Psoas muscle (tissue), 7 donors: ENCODE measurements at regions not wholly inside any gene's neighbourhood (a gene's known extent, or its start where the extent isn't known, plus 50 kb on each side); places are given as distances from the start of the nearest gene placed in this dataset.

Experiments used
- ATAC-seq, 4 donors: fragments of 200-7000 bp; cut with Tn5 transposase; one replicate each; pipeline ENCODE4 v1.9.1; 2020; ENCODE audit warnings: moderate library complexity in 3 of 4, mild to moderate bottlenecking in 2 of 4
- DNase-seq, 2 donors: peaks; one replicate each; pipeline ENCODE4 v3.0.0-alpha.2; 2020
- H3K27ac ChIP-seq: fragments of 200-600 bp; one replicate; pipeline ENCODE4 v1.8.0; 2022
- H3K27me3 ChIP-seq, 3 donors: fragments of 200-600 bp in 1 of 3; one replicate each; pipeline versions ENCODE4 v1.6.1 to v1.8.0; 2013 to 2022; ENCODE audit warnings: low read length in 2 of 3, mild to moderate bottlenecking in 2 of 3, moderate library complexity in 1 of 3; ENCODE audit not compliant: insufficient read depth in 3 of 3
- H3K36me3 ChIP-seq, 2 donors: fragments of 200-600 bp in 1 of 2; one replicate each; pipeline versions ENCODE4 v1.6.1 to v1.8.0; 2013 to 2022; ENCODE audit warnings: low read depth in 1 of 2, mild to moderate bottlenecking in 1 of 2, moderate library complexity in 1 of 2; ENCODE audit not compliant: insufficient read depth in 1 of 2
- H3K4me1 ChIP-seq: fragments of 200-600 bp; one replicate; pipeline ENCODE4 v1.8.0; 2022
- H3K4me3 ChIP-seq: fragments of 200-600 bp; one replicate; pipeline ENCODE4 v1.8.0; 2022; ENCODE audit warnings: mild to moderate bottlenecking
- H3K9me3 ChIP-seq: fragments of 200-600 bp; one replicate; pipeline ENCODE4 v1.8.0; 2022
- WGBS, 3 donors: extraction: QIAGEN DNeasy Blood & Tissue Kit; methylation state at CpG; one replicate each; pipeline versions ENCODE4 v1.1.6 to v1.1.7; 2013; 5-methylcytosine and 5-hydroxymethylcytosine counted together
- intact Hi-C, 2 donors: fragments of 100-400 bp; cut with DNase I; formaldehyde crosslinking; loops; one replicate each; pipeline versions ENCODE4 v1.11.0 to v1.14.2; 2022
- TF ChIP-seq, protein P1 (sequence below): fragments of 200-600 bp; IDR thresholded peaks from one replicate; pipeline ENCODE4 v1.8.0; 2022; ENCODE audit warnings: antibody characterized with exemption
- donor health status: healthy with polysubstance abuse.
- donor health status: DM: no; HTN: no; CAD: no; lungs with moderate emphysema.
- donor health status: Bipolar disorder and iron deficiency.
- donor health status: healthy.
- donor health status: DM: yes; HTN: yes; CAD: no.
- donor health status: DM: no; HTN: no; CAD: no.
- donor health status: DM: yes; HTN: yes; CAD: no.

DNA sequence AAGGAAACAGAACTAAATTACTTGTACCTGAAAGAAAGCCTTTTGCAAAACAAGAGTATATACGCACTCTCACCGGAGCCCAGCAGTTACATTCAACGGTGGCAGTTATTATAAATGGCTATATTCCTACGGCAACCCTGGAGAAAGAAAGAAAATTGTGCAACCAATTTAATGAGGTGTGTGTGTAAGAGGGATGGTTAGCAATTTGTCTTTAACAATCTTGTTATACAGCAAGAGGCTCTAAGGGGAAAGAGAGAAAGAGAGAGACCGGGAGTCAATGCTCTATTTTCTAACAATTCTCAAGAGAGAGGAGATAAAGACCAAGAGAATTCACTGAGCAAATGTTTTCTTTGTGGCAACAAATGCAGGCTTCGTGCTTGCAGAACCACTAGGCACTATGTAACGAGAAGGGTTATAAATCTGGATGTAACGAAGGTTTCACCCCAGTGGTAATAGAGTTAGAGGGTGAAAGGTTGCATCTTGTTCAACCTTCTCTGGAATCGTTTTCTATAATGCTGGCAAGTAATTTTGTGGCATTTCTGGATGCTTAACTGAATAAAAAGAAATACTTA lies 359.1 kb upstream of the SPRED2 start:
- no peaks in the 10 kb centered on the region for H3K27me3 ChIP-seq
- no peak overlapping the region for H3K4me3 ChIP-seq
- WGBS, 3 donors, result 70 to 75% (median 74%) methylated on average over 9 of the region's 9 CpGs
- no peaks in the 10 kb centered on the region for H3K36me3 ChIP-seq
- H3K27ac ChIP-seq, result no peak overlapping the region
- intact Hi-C loops, result loop anchor here in 1 of 2 donors (10.0 kb wide), 1 partner anchor 147 kb away; no protein-coding TSS in a partner anchor
- no peaks in the 10 kb centered on the region for H3K9me3 ChIP-seq
- ATAC-seq, result no peak
- DNase-seq, result no peak
- TF ChIP-seq, protein P1, sequence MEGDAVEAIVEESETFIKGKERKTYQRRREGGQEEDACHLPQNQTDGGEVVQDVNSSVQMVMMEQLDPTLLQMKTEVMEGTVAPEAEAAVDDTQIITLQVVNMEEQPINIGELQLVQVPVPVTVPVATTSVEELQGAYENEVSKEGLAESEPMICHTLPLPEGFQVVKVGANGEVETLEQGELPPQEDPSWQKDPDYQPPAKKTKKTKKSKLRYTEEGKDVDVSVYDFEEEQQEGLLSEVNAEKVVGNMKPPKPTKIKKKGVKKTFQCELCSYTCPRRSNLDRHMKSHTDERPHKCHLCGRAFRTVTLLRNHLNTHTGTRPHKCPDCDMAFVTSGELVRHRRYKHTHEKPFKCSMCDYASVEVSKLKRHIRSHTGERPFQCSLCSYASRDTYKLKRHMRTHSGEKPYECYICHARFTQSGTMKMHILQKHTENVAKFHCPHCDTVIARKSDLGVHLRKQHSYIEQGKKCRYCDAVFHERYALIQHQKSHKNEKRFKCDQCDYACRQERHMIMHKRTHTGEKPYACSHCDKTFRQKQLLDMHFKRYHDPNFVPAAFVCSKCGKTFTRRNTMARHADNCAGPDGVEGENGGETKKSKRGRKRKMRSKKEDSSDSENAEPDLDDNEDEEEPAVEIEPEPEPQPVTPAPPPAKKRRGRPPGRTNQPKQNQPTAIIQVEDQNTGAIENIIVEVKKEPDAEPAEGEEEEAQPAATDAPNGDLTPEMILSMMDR, result no peak
- H3K4me1 ChIP-seq, result no peaks in the 10 kb centered on the region

DNA sequence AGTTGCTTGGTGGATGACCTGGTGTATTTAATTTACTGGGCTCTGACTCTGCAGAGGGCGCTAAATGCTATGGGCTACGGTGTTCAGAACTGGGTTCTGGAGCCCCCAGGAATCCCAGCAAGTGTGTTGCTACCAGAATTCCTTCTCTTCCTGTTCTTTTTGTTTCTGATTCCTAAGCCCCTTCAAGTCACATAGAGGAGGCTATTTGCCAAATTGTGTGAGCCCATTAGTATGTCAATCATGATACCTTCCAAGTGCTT lies 358.2 kb upstream of the SPRED2 start:
- H3K27me3 ChIP-seq, result no peaks in the 10 kb centered on the region
- intact Hi-C loops, result loop anchor here in 1 of 2 donors (10.0 kb wide), 1 partner anchor 146 kb away; no protein-coding TSS in a partner anchor
- 65 to 78% (median 65%) methylated on average over 2 of the region's 2 CpGs for WGBS, 3 donors
- no peaks in the 10 kb centered on the region for H3K9me3 ChIP-seq
- DNase-seq (no peak), ATAC-seq (no peak)
- no peaks in the 10 kb centered on the region for H3K36me3 ChIP-seq
- no peak overlapping the region for H3K4me3 ChIP-seq
- no peaks in the 10 kb centered on the region for H3K4me1 ChIP-seq
- H3K27ac ChIP-seq, result no peak overlapping the region
- TF ChIP-seq, protein P1, result no peak

DNA sequence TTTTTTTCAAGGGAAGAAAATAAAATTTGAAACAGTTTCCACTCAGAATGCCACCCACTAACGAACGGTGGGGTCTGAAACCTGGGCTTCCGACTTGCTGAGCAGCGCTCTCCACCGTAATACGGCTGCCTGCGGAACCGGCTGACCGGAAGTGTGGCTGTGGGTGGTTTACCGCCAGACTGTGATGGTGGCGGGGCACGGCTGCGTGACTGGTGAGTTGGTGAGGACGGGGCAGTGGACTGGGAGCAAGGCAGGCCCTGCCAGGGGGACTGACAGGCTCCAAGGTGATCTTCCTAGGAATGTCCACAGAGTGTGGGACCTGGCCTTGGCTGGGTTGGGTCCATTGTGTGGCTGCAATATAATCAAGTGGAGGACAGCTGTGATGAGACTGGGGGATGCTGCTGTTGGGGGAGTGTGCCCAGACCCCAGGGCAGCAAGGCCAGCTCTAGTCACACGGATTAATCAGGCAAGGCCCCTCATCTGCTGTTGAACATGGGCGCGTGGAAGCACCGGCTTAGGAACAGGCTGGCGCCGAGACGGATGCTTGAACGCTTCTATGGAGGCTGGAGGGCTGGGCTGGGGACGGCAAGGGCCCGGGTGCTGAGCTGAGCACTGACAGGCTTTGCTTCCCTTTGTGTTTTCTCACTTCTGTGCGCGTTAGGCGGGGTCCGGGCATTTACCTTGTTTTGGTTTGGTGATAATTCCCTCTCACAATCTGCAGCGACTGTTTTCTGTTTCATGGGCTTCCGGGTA lies 357.7 kb upstream of the SPRED2 start:
- no peaks in the 10 kb centered on the region for H3K36me3 ChIP-seq
- 87 to 88% (median 88%) methylated on average over 30 of the region's 30 CpGs for WGBS, 3 donors
- H3K9me3 ChIP-seq, result no peaks in the 10 kb centered on the region
- TF ChIP-seq, protein P1, result no peak
- no peak for ATAC-seq
- intact Hi-C loops, result loop anchor here in 1 of 2 donors (10.0 kb wide), 1 partner anchor 145 kb away; no protein-coding TSS in a partner anchor
- H3K4me1 ChIP-seq, result no peaks in the 10 kb centered on the region
- no peaks in the 10 kb centered on the region for H3K27me3 ChIP-seq
- H3K4me3 ChIP-seq, result no peak overlapping the region
- H3K27ac ChIP-seq, result no peak overlapping the region
- DNase-seq, result no peak

DNA sequence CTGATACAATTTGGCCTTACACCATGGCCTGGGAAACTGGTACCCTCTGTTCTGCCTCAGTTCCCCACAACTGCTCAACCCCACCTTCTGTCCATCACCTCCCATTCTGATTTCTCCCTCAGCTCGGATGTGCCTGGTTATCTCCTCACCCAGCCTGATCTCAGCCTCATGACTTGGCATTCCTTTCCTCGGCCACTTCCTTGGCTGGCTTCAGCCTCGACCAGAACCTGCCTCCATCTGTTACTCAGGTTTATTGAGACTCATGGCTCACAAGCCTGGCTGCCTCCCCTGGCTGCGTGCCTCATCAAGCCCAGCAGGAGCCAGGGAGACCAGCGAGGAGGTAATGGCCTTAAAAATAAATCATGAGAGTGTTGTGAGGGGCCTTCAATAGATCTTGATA lies 356.2 kb upstream of the SPRED2 start:
- DNase-seq (no peak), ATAC-seq (no peak)
- TF ChIP-seq, protein P1, result no peak
- WGBS, 3 donors, result 57 to 67% (median 62%) methylated on average over 5 of the region's 5 CpGs
- Histone ChIP-seq H3K27ac (no peak overlapping the region), H3K27me3 (no peaks in the 10 kb centered on the region), H3K36me3 (no peaks in the 10 kb centered on the region), H3K4me3 (no peak overlapping the region), H3K4me1 (no peaks in the 10 kb centered on the region), H3K9me3 (no peaks in the 10 kb centered on the region)
- intact Hi-C loops, result no loop called here

DNA sequence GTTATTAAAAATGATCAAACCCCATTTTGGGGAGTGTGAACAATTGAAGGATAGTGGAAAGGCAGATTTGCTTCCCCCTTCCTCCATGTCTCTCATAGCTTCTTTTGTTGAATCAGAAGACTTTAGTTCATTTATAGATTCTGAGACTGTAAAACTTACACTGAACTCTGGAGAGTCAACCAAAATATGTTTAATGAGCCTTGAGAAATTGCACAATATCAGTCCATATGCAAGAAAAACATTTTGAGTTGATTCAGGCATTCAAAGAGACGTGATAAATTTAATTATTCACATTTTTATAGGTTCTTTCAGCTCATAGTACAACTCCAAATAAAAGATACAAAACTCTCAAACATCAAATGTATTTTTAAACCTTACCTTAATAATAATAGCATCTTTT lies 354.4 kb upstream of the SPRED2 start:
- intact Hi-C loops, result no loop called here
- Histone ChIP-seq H3K27me3 (peaks cover 0 to 2% (median 0%) of the 10 kb centered on the region in 3 donors), H3K36me3 (no peaks in the 10 kb centered on the region), H3K4me1 (no peaks in the 10 kb centered on the region), H3K27ac (no peak overlapping the region), H3K9me3 (no peaks in the 10 kb centered on the region), H3K4me3 (no peak overlapping the region)
- DNase-seq, result no peak
- ATAC-seq, result no peak
- TF ChIP-seq, protein P1, result no peak
- WGBS, 3 donors, result 53 to 76% (median 64%) methylated on average over 1 of the region's 1 CpG
